ENCODE measurements at regions not wholly inside any gene's neighbourhood (a gene's known extent, or its start where the extent isn't known, plus 50 kb on each side); places are given as distances from the start of the nearest gene placed in this dataset.
A peak's percentile ranks its signal among the peaks of the same experiment; 100 is the strongest.

GRCh38 chr5:96336351-96336985 lies 96.6 kb downstream of the PCSK1 start:
- TF ChIP-seq CTCF (IDR thresholded peaks at IDR 0.05) (peak; percentile 48 to 91 (median 85)), POLR2A (IDR thresholded peaks at IDR 0.05) (no peak)
